NCI-H345 treated with DMSO at 0.1 percent for 48 hours (cell line): ENCODE measurements at regions not wholly inside any gene's neighbourhood (a gene's known extent, or its start where the extent isn't known, plus 50 kb on each side); places are given as distances from the start of the nearest gene placed in this dataset.
A peak's percentile ranks its signal among the peaks of the same experiment; 100 is the strongest.

Experiments
- DNase-seq: peaks from one replicate; lab custom pipeline; 2025; ENCODE audit not compliant: unreplicated experiment; lab: John Stamatoyannopoulos, UW

GRCh38 chr14:97290065-97290464, 492.9 kb downstream of the VRK1 start:
- DNase-seq: no peak

- no peak for DNase-seq
Measured at GRCh38 chr14:97290977-97291376, 493.8 kb downstream of the VRK1 start.

- no peak for DNase-seq
Measured at GRCh38 chr14:97293659-97294058, 496.5 kb downstream of the VRK1 start.

GRCh38 chr14:97295108-97295710, 498.0 kb downstream of the VRK1 start:
- DNase-seq: no peak

GRCh38 chr14:97296176-97296575, 499.0 kb downstream of the VRK1 start:
- DNase-seq: no peak

- DNase-seq: no peak
Measured at GRCh38 chr14:97297100-97297499, 499.9 kb downstream of the VRK1 start.

GRCh38 chr14:97298331-97298730, 501.1 kb downstream of the VRK1 start:
- DNase-seq: no peak

GRCh38 chr14:97298736-97299135, 501.6 kb downstream of the VRK1 start:
- DNase-seq: no peak

GRCh38 chr14:97299661-97300060, 502.5 kb downstream of the VRK1 start:
- DNase-seq: no peak

GRCh38 chr14:97301931-97302559, 504.9 kb downstream of the VRK1 start:
- no peak for DNase-seq

GRCh38 chr14:97306133-97306759, 509.1 kb downstream of the VRK1 start:
- DNase-seq: no peak

GRCh38 chr14:97306760-97307246, 509.6 kb downstream of the VRK1 start:
- no peak for DNase-seq

GRCh38 chr14:97311411-97311810, 514.2 kb downstream of the VRK1 start:
- no peak for DNase-seq

- no peak for DNase-seq
Measured at GRCh38 chr14:97312910-97313309, 515.7 kb downstream of the VRK1 start.

GRCh38 chr14:97315790-97316189, 518.6 kb downstream of the VRK1 start:
- DNase-seq: no peak

GRCh38 chr14:97318380-97318779, 521.2 kb downstream of the VRK1 start:
- no peak for DNase-seq

GRCh38 chr14:97319691-97320090, 522.5 kb downstream of the VRK1 start:
- DNase-seq: no peak

- no peak for DNase-seq
Measured at GRCh38 chr14:97328743-97329142, 531.6 kb downstream of the VRK1 start.

- DNase-seq: peak; percentile 67
Measured at GRCh38 chr14:97329701-97330100, 532.5 kb downstream of the VRK1 start.

GRCh38 chr14:97331058-97331457, 533.9 kb downstream of the VRK1 start:
- DNase-seq: no peak

- DNase-seq: no peak
Measured at GRCh38 chr14:97331526-97331925, 534.3 kb downstream of the VRK1 start.

GRCh38 chr14:97336179-97336578, 539.0 kb downstream of the VRK1 start:
- DNase-seq: no peak
